H1 (cell line): ENCODE measurements at regions not wholly inside any gene's neighbourhood (a gene's known extent, or its start where the extent isn't known, plus 50 kb on each side); places are given as distances from the start of the nearest gene placed in this dataset.
A peak's percentile ranks its signal among the peaks of the same experiment; 100 is the strongest.

Experiments
- CTCF ChIA-PET: fragments of 300-600 bp; sonication (Branson Sonifier 250); formaldehyde crosslinking; loops from one replicate; lab custom pipeline; 2021; ENCODE audit not compliant: partially characterized antibody; lab: Charles Lee
- POLR2A ChIA-PET: fragments of 300-600 bp; sonication (Branson Sonifier 250); formaldehyde crosslinking; loops from one replicate; lab custom pipeline; 2021; ENCODE audit warnings: inconsistent platforms; ENCODE audit not compliant: partially characterized antibody; lab: Charles Lee
- DNase-seq, 2 experiments: peaks; one replicate each; pipeline versions ENCODE4 v3.0.0 to v3.0.0-alpha.2; 2010 to 2022; ENCODE audit warnings: low spot score in 2 of 2, low read depth in 1 of 2, mixed read lengths in 1 of 2
- FAIRE-seq: peaks from 2 replicates; lab custom pipeline; 2011; peaks lifted over from hg19 to GRCh38; lab: Jason Lieb, UNC
- H2AFZ ChIP-seq: 2 replicates; pipeline ENCODE4 v1.8.1; 2012; ENCODE audit warnings: low read length, inconsistent platforms
- H2AK5ac ChIP-seq: 2 replicates; pipeline ENCODE4 v1.6.1; 2013; ENCODE audit warnings: low read depth, low read length
- H2BK120ac ChIP-seq: replicated peaks from 2 replicates; pipeline ENCODE3; 2013; ENCODE audit warnings: low read depth, low read length, inconsistent platforms
- H2BK12ac ChIP-seq: 2 replicates; pipeline ENCODE4 v1.6.1; 2013; ENCODE audit warnings: low read depth, low read length
- H2BK15ac ChIP-seq: 2 replicates; pipeline ENCODE4 v1.6.1; 2013; ENCODE audit warnings: low read length
- H2BK20ac ChIP-seq: 2 replicates; pipeline ENCODE4 v1.6.1; 2013; ENCODE audit warnings: low read length
- H2BK5ac ChIP-seq: 2 replicates; pipeline ENCODE4 v1.6.1; 2013; ENCODE audit warnings: low read depth, low read length
- H3K14ac ChIP-seq: 2 replicates; pipeline ENCODE4 v1.6.1; 2013; ENCODE audit warnings: inconsistent platforms; ENCODE audit not compliant: insufficient read length
- H3K18ac ChIP-seq: 2 replicates; pipeline ENCODE4 v1.6.1; 2013; ENCODE audit warnings: low read length; ENCODE audit errors: extremely low read depth
- H3K23ac ChIP-seq: 2 replicates; pipeline ENCODE4 v1.6.1; 2013; ENCODE audit warnings: inconsistent platforms; ENCODE audit not compliant: insufficient read length
- H3K23me2 ChIP-seq: 2 replicates; pipeline ENCODE4 v1.6.1; 2013; ENCODE audit warnings: low read depth, low read length
- H3K27ac ChIP-seq: 2 replicates; pipeline ENCODE4 v1.6.1; 2011; ENCODE audit warnings: low read depth, low read length, inconsistent platforms
- H3K27me3 ChIP-seq, 4 experiments: replicated peaks in 1 of 4; 1 replicate in 1 of 4; 2 replicates in 3 of 4; pipeline versions ENCODE4 v1.6.1 to v1.8.1; 2011 to 2013; ENCODE audit warnings: low read length in 3 of 4, mild to moderate bottlenecking in 3 of 4, inconsistent platforms in 2 of 4, mixed read lengths in 2 of 4, moderate library complexity in 1 of 4; ENCODE audit not compliant: control insufficient read depth in 3 of 4, insufficient read depth in 3 of 4; ENCODE audit errors: extremely low read depth in 1 of 4
- H3K36me3 ChIP-seq, 4 experiments: 2 replicates each; pipeline versions ENCODE4 v1.6.1 to v1.8.1; 2011 to 2013; ENCODE audit warnings: mild to moderate bottlenecking in 4 of 4, low read length in 3 of 4, moderate library complexity in 2 of 4, control low read depth in 1 of 4, inconsistent platforms in 1 of 4; ENCODE audit not compliant: insufficient read depth in 4 of 4, control insufficient read depth in 2 of 4
- H3K4ac ChIP-seq: replicated peaks from 2 replicates; pipeline ENCODE3; 2013; ENCODE audit warnings: low read length, low read depth, mixed read lengths, inconsistent platforms; ENCODE audit not compliant: insufficient read length
- H3K4me1 ChIP-seq, 4 experiments: replicated peaks in 1 of 4; 1 replicate in 1 of 4; 2 replicates in 3 of 4; pipeline versions ENCODE4 v1.6.1 to v1.8.1; 2011 to 2013; ENCODE audit warnings: low read length in 3 of 4, inconsistent platforms in 2 of 4, mixed read lengths in 1 of 4; ENCODE audit not compliant: insufficient read depth in 4 of 4, control insufficient read depth in 3 of 4
- H3K4me2 ChIP-seq, 2 experiments: 2 replicates each; pipeline versions ENCODE4 v1.6.1 to v1.8.1; 2011 to 2013; ENCODE audit warnings: low read depth in 2 of 2, low read length in 2 of 2, control low read depth in 1 of 2, inconsistent platforms in 1 of 2, mild to moderate bottlenecking in 1 of 2; ENCODE audit not compliant: insufficient read depth in 1 of 2
- H3K4me3 ChIP-seq, 4 experiments: fragments of 200-600, 300-600 bp in 1 of 4; sonication (generic), shearing (Covaris generic), sonication (Bioruptor Twin) in 1 of 4; 2 replicates each; pipeline versions ENCODE4 v1.5.1 to v1.8.1; 2011 to 2016; ENCODE audit warnings: low read length in 4 of 4, low read depth in 3 of 4, control low read depth in 2 of 4, inconsistent platforms in 2 of 4, mild to moderate bottlenecking in 2 of 4, mixed read lengths in 1 of 4, moderate library complexity in 1 of 4; ENCODE audit not compliant: insufficient read depth in 2 of 4; ENCODE audit errors: extremely low read depth in 1 of 4
- H3K56ac ChIP-seq: replicated peaks from 2 replicates; pipeline ENCODE3; 2013; ENCODE audit warnings: low read depth, mild to moderate bottlenecking, mixed read lengths, low read length, inconsistent platforms; ENCODE audit not compliant: insufficient read length
- H3K79me1 ChIP-seq: 2 replicates; pipeline ENCODE4 v1.6.1; 2013; ENCODE audit warnings: low read depth, low read length, control low read depth
- H3K79me2 ChIP-seq, 2 experiments: 2 replicates each; pipeline versions ENCODE4 v1.6.1 to v1.8.1; 2012 to 2013; ENCODE audit warnings: low read length in 2 of 2, mild to moderate bottlenecking in 2 of 2, inconsistent platforms in 1 of 2; ENCODE audit not compliant: insufficient read depth in 2 of 2, control insufficient read depth in 1 of 2
- H3K9ac ChIP-seq, 4 experiments: replicated peaks in 1 of 4; 1 replicate in 1 of 4; 2 replicates in 3 of 4; pipeline versions ENCODE4 v1.6.1 to v1.8.1; 2011 to 2013; ENCODE audit warnings: low read depth in 3 of 4, low read length in 3 of 4, control low read depth in 2 of 4, mild to moderate bottlenecking in 2 of 4, moderate library complexity in 2 of 4, inconsistent platforms in 1 of 4; ENCODE audit errors: extremely low read depth in 1 of 4
- H3K9me3 ChIP-seq, 2 experiments: 2 replicates each; pipeline versions ENCODE4 v1.6.1 to v1.8.1; 2012 to 2013; ENCODE audit warnings: mild to moderate bottlenecking in 2 of 2, moderate library complexity in 2 of 2, control low read depth in 1 of 2, inconsistent platforms in 1 of 2, low read depth in 1 of 2, low read length in 1 of 2, mixed read lengths in 1 of 2; ENCODE audit not compliant: insufficient read depth in 2 of 2
- H4K20me1 ChIP-seq, 2 experiments: replicated peaks in 1 of 2; 2 replicates each; pipeline versions ENCODE3 to v1.8.1; 2011 to 2013; ENCODE audit warnings: inconsistent platforms in 2 of 2, low read length in 2 of 2, mild to moderate bottlenecking in 1 of 2; ENCODE audit not compliant: insufficient read depth in 2 of 2, control insufficient read depth in 1 of 2
- H4K5ac ChIP-seq: 2 replicates; pipeline ENCODE4 v1.6.1; 2013; ENCODE audit warnings: low read length, low read depth, mixed read lengths, inconsistent platforms; ENCODE audit not compliant: insufficient read length
- H4K8ac ChIP-seq: 2 replicates; pipeline ENCODE4 v1.8.0; 2013; ENCODE audit warnings: mild to moderate bottlenecking, moderate library complexity, low read length, inconsistent platforms; ENCODE audit not compliant: insufficient read depth; ENCODE audit errors: extremely low read depth
- H4K91ac ChIP-seq: replicated peaks from 2 replicates; pipeline ENCODE3; 2013; ENCODE audit warnings: low read length, mixed read lengths, inconsistent platforms; ENCODE audit not compliant: insufficient read length
- JUN ChIP-seq: IDR thresholded peaks from 2 replicates; pipeline ENCODE4 v1.6.1; 2011; ENCODE audit warnings: low read depth, mild to moderate bottlenecking, improper control_type of control experiment, low read length
- WGBS, 2 experiments: shearing (Covaris generic) in 1 of 2; methylation state at CpG; one replicate each; pipeline versions ENCODE4 v1.1.6 to v1.1.7; 2013 to 2015; ENCODE audit warnings: low lambda C conversion rate in 2 of 2, mixed read lengths in 2 of 2, inconsistent platforms in 1 of 2, low coverage in 1 of 2, missing lambda C conversion rate in 1 of 2; ENCODE audit not compliant: insufficient replicate concordance in 2 of 2, insufficient coverage in 1 of 2, insufficient read length in 1 of 2; ENCODE audit errors: extremely low coverage in 1 of 2, missing lambda C conversion rate in 1 of 2; 5-methylcytosine and 5-hydroxymethylcytosine counted together

DNA sequence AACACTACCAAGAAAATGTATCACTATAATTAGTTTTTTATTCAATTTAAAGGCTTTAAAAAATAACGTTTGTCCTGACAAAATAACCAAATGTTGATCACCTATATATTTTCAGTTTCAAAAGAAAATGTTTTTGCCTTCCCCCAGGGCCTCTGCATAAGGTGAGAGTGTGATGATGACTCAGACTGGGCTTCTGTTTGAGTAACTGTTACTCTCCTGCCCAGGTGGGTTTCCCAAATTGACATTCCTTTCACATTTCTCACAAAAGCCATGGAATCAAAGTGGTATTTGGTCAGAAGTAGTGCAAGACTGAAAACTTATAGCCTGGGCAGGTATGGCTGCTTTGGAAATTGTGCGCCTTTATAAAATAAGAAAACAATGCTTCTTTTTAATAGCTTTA is 180.6 kb downstream of the COG6 start:
- DNase-seq (no peak), FAIRE-seq (peak; percentile 76)
- Histone ChIP-seq H3K79me1 (no peaks in the 10 kb centered on the region), H3K4me3 (no peak overlapping the region), H4K5ac (no peak overlapping the region), H3K9ac (no peak overlapping the region), H4K8ac (no peak overlapping the region), H3K23ac (no peak overlapping the region), H2AFZ (no peak overlapping the region), H3K4ac (no peak overlapping the region), H3K18ac (no peak overlapping the region), H3K9me3 (no peaks in the 10 kb centered on the region), H4K20me1 (no peaks in the 10 kb centered on the region), H3K4me2 (no peak overlapping the region), H3K56ac (no peak overlapping the region), H2BK15ac (no peak overlapping the region), H3K23me2 (no peaks in the 10 kb centered on the region), H3K4me1 (no peaks in the 10 kb centered on the region), H3K27ac (no peak overlapping the region), H3K14ac (no peak overlapping the region), H3K36me3 (no peaks in the 10 kb centered on the region), H2AK5ac (no peak overlapping the region), H2BK120ac (no peak overlapping the region), H2BK5ac (no peak overlapping the region), H2BK12ac (no peak overlapping the region), H3K79me2 (no peaks in the 10 kb centered on the region), H4K91ac (no peak overlapping the region), H3K27me3 (no peaks in the 10 kb centered on the region), H2BK20ac (no peak overlapping the region)
- CTCF ChIA-PET, result no interaction called here
- POLR2A ChIA-PET, result no interaction called here
- 49% methylated on average over 2 of the region's 2 CpGs; no CpG with 5 or more reads in 1 of the 2 experiments for WGBS, 2 experiments
- TF ChIP-seq JUN, result 0 out of 2 replicates have a peak, but pooled peaks have one; percentile 16
